NCI-H226 (cell line): ENCODE measurements at regions not wholly inside any gene's neighbourhood (a gene's known extent, or its start where the extent isn't known, plus 50 kb on each side); places are given as distances from the start of the nearest gene placed in this dataset.

Experiments used
- DNase-seq: peaks from one replicate; pipeline ENCODE4 v3.0.0-alpha.2; 2015

- peak; percentile 96 for DNase-seq
Observed at GRCh38 chr19:28425046-28425931, 787.7 kb downstream of the UQCRFS1 start.

- DNase-seq: no peak
Observed at GRCh38 chr19:28424662-28425045, 788.3 kb downstream of the UQCRFS1 start.

DNA sequence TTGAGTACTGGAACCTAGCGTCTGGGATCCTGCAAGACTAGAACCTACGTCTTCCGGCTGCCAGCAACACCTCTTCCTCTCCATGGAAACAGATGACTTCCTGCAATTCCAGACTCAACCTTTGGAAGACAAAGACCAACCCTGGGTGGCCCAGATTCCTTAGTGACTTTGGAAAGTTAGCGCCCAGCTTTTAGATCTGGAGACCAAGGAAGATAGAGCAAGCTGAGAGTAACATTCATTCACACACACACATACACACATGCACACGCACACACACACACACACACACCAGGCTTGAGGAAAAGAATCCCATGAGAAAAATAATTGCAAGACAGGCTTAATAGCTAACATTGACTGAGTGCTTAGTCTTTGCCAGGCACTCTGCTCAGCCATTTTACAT, 788.9 kb downstream of the UQCRFS1 start:
- no peak for DNase-seq

DNA sequence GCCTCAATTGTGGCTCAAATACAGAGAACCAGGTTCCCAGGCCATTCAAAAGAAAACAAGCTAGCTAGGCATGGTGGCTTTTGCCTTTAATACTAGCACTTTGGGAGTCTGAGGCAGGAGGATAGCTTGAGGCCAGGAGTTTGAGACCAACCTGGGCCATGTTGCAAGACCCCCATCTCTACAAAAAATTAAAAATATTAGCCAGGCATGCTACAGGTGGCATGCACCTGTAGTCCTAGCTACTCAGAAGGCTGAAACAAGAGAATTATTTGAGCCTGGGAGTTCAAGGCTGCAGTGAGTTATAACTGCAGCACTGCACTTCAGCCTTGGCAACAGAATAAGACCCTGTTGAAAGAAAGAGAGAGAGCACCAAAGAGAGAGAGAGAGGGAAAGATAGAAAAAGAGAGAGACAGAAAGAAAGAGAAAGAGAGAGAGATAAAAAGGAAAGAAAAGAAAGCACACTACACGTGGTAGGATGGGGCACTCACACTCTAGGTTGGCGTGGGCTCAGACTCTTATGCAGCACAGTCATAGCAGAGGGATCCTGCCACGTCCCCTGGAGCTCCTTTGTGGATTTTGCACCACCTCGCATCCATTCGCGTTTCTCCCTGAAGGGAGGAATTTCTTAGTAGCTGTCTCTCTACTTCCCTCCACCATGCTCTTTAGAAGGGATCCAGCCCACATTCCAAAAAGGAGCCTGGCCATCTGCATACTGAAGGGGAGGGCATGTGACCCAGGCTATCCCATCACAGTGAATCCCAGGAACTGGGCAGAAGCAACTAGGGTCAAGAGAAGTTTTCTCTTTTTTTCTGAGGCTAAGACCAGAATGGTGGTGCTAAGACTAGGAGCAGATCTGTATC, 789.9 kb downstream of the UQCRFS1 start:
- DNase-seq: no peak

- no peak for DNase-seq
Observed at GRCh38 chr19:28422046-28422445, 790.9 kb downstream of the UQCRFS1 start.

DNA sequence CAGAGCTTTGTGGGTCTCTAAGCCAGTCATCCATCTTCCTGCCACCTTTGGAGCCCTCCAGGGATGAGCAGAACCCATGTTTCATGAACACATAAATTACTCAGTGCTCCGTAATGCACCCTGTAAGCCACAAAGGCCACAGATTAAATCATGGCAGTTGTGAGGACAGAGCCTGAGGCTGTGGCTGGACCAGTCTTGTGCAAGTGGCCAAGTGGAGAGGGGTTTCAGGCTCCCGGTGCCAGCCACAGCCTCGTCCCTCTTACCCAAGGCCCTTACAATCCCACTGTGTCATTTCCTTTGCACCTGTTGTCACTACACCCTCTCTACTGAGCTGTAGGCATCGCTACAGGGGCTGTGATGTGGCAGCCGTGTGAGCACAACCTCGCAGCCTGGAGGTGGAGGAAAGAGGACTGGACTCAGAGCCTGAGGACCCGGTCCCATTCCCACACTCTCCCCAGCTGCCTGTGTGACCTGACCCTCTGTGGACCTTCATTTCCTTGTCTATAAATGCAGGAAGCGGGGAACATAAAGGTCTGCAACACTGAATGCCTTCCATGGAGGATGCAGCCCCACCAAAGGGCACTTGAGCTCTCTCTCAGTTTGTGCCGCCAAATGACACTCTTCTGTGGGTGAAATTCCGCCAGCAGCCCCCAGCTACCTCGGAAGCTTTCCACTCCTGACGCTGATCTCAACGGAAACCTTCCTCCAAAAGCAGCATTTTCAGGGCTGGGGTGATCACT, 792.0 kb downstream of the UQCRFS1 start:
- DNase-seq: peak; percentile 51

- no peak for DNase-seq
Observed at GRCh38 chr19:28419312-28419711, 793.6 kb downstream of the UQCRFS1 start.

DNA sequence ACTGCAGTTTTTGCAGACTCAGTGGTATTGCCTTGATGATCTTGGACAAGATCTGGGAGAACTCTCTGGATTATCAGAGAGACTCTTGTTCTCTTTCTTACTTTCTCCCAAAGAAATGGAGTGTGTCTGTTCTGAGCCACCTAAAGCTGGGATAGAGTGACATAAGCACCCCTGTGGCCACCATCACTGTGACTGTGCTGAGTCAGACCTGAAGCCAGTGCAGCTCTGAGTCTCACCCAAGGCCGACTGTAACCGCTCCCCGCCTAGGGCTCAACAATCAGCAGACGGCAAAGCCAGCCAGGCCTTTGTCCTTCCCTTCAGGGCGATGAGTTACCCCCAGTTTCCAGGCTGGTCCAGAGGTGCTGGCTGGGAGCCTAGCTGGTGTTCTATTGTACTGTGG, 795.6 kb downstream of the UQCRFS1 start:
- DNase-seq: no peak

DNA sequence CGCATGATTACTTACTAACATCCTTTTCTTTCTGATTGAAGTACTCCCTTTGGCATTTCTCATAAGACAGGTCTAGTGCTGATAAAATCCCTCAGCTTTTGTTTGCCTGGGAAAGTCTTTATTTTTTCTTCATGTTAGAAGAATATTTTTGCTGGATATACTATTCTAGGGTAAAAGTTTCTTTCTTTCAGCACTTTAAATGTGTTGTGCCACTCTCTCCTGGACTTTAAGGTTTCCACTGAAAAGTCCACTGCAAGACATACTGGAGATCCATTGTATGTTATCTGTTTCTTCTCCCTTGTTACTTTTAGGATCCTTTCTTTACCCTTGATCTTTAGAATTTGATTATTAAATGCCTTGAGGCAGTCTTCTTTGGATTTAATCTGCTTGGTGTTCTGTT, 796.7 kb downstream of the UQCRFS1 start:
- DNase-seq: no peak

- DNase-seq: no peak
Observed at GRCh38 chr19:28414748-28415147, 798.2 kb downstream of the UQCRFS1 start.

DNA sequence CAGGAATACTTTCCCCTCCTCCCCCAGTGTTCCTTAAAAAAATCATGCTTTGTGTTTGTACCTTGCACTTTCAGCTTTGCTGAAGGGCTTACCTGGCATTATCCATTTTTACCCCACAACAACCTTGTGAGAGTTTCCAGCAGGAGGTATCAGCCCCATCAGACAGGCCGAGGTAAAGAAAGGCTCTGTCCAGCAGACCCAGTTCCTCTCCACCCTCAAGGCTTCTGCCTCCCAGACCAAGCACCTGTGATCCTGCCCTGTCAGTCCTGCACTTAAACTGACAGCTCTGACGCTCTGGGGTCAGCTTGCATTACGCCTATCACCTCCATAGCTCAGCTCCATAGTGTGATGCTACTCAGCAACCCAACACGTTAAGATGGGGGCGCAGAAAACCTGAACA, 803.1 kb downstream of the UQCRFS1 start:
- no peak for DNase-seq

DNA sequence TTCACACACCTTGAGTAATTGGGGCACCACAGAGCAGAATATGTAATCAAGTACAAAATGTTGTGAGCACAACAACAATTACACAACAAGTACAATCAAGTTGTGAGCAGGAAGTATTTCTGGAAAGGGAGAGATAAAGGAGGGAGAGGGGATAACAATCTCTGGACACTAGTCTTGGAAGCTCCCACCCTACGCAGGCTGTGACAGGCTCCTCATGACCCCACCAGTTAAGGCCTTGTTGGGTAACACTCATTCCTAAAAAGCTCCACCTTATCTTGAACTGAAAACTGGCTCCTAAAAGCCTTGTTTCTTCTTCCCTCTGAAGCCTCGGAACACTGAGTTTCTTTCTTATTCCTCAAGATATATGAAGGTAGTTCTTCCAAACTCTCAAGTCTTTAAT, 806.0 kb downstream of the UQCRFS1 start:
- no peak for DNase-seq

DNA sequence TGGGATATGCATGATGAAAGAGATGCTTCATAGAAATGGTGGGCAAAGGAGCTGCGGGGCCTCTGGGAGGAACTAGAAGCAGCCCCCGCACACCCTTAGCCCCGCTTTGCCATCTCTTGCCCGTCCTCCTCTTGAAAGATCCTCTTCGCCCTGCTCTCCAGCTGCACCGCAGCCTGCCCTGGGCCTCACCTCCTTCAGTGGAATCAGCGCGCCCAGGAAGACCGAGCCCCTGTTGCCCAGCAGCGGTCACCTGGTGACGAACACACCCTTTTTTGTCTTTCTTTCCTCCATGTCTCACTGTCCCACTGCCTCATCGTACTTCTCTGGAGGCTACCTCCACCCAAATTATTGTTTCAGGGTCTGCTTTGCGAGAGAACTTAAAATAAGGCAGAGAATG, 807.6 kb downstream of the UQCRFS1 start:
- DNase-seq: no peak

- no peak for DNase-seq
Observed at GRCh38 chr19:28404472-28404871, 808.5 kb downstream of the UQCRFS1 start.

GRCh38 chr19:28403690-28404089, 809.3 kb downstream of the UQCRFS1 start:
- DNase-seq: no peak

GRCh38 chr19:28402701-28403290, 810.2 kb downstream of the UQCRFS1 start:
- DNase-seq: no peak

- no peak for DNase-seq
Observed at GRCh38 chr19:28401739-28402424, 811.1 kb downstream of the UQCRFS1 start.

DNA sequence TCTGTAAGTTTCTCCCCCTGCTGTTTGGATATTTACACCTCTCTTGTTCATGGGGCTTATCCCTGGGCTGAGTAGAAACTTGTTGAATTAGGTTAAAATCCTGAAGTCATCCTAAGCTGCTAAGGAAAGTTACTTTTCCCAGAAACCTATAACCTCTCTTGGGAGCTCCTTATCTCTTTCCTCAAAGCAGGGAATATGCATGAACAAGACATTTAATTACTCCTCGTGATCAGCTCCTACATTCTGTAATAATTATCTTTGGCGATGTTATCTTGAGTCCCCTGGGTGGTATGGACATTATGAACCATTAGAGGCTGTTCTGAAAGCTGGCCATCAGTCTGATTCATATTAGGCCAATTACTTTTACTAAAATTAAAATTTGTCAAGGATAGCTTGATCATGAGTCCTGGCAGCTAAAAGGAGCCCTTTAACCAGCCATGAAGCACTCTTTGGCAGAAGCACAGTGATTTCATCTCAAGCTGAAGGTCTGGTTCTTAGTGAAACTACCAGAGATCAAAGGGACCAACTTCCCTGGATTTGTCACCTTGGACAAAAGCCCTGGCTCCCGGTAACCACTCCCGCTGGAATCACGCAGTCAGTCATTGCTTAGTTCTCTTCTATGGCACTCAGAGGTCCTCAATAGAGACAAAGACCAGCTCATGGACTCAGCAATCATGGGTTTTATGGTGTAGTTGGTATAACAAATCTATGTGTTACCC, 811.8 kb downstream of the UQCRFS1 start:
- DNase-seq: no peak

GRCh38 chr19:28399187-28399586, 813.8 kb downstream of the UQCRFS1 start:
- DNase-seq: no peak

- no peak for DNase-seq
Observed at GRCh38 chr19:28397800-28398199, 815.2 kb downstream of the UQCRFS1 start.

DNA sequence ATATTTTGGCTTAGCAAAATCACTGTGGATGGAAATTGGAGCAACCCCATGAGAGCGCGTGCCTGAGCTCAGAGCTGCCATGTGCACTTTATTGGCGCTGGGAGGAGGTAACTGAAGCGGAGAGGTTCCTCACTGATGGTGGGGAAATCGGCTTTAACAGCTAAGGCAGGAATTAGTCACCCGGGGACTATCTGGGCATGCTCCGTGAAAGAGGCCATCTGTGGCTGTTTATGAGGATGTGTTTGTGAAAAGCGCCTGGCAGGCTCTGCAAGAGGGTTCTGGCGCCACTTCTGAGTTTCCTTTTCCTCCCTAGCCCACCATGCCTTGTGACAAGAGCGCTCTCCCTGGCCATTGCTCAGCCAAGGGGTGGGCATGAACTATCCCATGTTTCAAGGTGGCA, 815.6 kb downstream of the UQCRFS1 start:
- no peak for DNase-seq
